ENCODE measurements at regions not wholly inside any gene's neighbourhood (a gene's known extent, or its start where the extent isn't known, plus 50 kb on each side); places are given as distances from the start of the nearest gene placed in this dataset.

DNA sequence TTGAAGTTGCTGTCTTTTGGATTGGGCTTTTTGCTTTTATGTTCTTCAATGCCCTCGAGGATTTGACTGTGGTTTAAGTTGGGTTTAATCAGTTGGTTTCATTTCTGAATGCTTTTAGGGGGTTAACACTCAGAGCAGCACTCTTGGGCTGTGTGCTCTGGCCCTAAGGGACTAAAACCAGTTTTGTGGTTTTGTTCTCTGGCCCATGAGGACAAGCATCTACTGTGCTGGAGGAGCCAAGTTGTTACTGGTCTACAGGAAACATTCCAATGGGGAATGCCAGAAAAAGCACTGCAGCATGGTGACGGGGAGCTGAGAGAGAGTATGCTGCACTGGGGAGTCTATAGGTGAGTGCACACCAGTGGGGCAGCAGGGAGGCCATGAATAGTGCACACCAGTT is 596.9 kb downstream of the ZBBX start:
- Histone ChIP-seq H3K9ac (ENCODE audit: insufficient read depth, low read depth, low read length) (no peak overlapping the region), H3K36me3 (replicated peaks in 1 of 2; ENCODE audit: control insufficient read depth in 1 of 2, insufficient read depth in 2 of 2, low read length in 2 of 2) (no peaks in the 10 kb centered on the region), H3K9me3 (ENCODE audit: low read length) (no peaks in the 10 kb centered on the region), H3K4me2 (ENCODE audit: low read depth, low read length) (no peak overlapping the region), H3K4me1 (ENCODE audit: insufficient read depth, low read length) (no peaks in the 10 kb centered on the region), H3K27me3 (ENCODE audit: control insufficient read depth in 1 of 2, insufficient read depth in 2 of 2, low read length in 2 of 2) (no peaks in the 10 kb centered on the region), H4K20me1 (ENCODE audit: insufficient read depth, low read length) (no peaks in the 10 kb centered on the region), H3K4me3 (replicated peaks in 1 of 3; ENCODE audit: insufficient read depth in 1 of 3, low read depth in 2 of 3, low read length in 3 of 3) (no peak overlapping the region), H3K79me2 (ENCODE audit: insufficient read depth, low read length) (no peaks in the 10 kb centered on the region), H2AFZ (ENCODE audit: low read length) (no peak overlapping the region), H3K27ac (ENCODE audit: extremely low read length, insufficient read depth, low read length) (no peak overlapping the region)
- 0% methylated on average over 2 of the region's 2 CpGs for WGBS (ENCODE audit: low lambda C conversion rate)
- in situ Hi-C loops (cut with HindIII; ENCODE audit: extremely low pct_ligation_motif_present, low pct_unique_long_range_greater_than_20kb) (no loop called here), intact Hi-C loops (cut with micrococcal nuclease; ENCODE audit: unreplicated experiment) (no loop called here)
- BruUV-seq (replicated peaks) = no TSS peak
- no peak for ATAC-seq
- CTCF ChIA-PET (ENCODE audit: low intra/inter-chr PET ratio, low total read pairs) = no interaction called here
- FAIRE-seq = no peak
- no peak for DNase-seq (ENCODE audit: low spot score)
- POLR2A ChIA-PET = no interaction called here
- TF ChIP-seq ZNF773 (CRISPR knock-in tag; IDR thresholded peaks at IDR 0.05; ENCODE audit: borderline replicate concordance) (no peak), ZNF331 (CRISPR knock-in tag; IDR thresholded peaks at IDR 0.05) (no peak), ZNF552 (CRISPR knock-in tag; IDR thresholded peaks at IDR 0.05; ENCODE audit: borderline replicate concordance) (no peak), SRSF4 (IDR thresholded peaks at IDR 0.05; ENCODE audit: low read depth, low read length, poor library complexity, severe bottlenecking) (no peak), HES4 (CRISPR knock-in tag; IDR thresholded peaks at IDR 0.05; ENCODE audit: borderline replicate concordance) (no peak)
- TF ChIP-seq, protein P1, sequence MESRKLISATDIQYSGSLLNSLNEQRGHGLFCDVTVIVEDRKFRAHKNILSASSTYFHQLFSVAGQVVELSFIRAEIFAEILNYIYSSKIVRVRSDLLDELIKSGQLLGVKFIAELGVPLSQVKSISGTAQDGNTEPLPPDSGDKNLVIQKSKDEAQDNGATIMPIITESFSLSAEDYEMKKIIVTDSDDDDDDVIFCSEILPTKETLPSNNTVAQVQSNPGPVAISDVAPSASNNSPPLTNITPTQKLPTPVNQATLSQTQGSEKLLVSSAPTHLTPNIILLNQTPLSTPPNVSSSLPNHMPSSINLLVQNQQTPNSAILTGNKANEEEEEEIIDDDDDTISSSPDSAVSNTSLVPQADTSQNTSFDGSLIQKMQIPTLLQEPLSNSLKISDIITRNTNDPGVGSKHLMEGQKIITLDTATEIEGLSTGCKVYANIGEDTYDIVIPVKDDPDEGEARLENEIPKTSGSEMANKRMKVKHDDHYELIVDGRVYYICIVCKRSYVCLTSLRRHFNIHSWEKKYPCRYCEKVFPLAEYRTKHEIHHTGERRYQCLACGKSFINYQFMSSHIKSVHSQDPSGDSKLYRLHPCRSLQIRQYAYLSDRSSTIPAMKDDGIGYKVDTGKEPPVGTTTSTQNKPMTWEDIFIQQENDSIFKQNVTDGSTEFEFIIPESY (CRISPR knock-in tag; IDR thresholded peaks at IDR 0.05) = no peak

DNA sequence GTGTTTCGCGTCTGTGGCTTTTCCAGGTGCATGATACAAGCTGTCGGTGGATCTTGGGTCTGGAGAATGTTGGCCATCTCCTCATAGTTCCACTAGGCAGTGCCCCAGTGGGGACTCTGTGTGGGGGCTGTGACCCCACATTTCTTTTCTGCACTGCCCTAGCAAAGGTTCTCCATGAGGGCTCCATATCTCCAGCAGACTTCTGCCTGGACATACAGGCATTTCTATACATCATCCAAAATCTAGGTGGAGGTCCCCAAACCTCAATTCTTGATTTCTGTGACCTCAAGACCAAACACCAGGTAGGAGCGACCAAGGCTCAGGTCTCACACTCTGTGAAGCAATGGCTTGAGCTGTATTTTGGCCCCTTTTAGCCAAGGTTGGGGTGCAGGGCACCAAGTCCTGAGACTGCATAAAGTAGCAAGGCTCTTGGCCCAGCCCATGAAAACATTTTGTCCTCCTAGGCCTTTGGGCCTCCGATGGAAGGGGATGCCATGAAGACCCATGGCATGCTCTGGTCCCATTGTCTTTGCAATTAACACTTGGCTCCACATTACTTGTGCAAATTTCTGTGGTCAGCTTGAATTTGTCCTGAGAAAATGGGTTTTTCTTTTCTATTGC is 615.3 kb downstream of the ZBBX start:
- Histone ChIP-seq H4K20me1 (ENCODE audit: insufficient read depth, low read length) (no peaks in the 10 kb centered on the region), H3K27ac (ENCODE audit: extremely low read length, insufficient read depth, low read length) (no peak overlapping the region), H3K9ac (ENCODE audit: insufficient read depth, low read depth, low read length) (no peak overlapping the region), H3K9me3 (ENCODE audit: low read length) (peaks cover 30% of the 10 kb centered on the region), H3K36me3 (replicated peaks in 1 of 2; ENCODE audit: control insufficient read depth in 1 of 2, insufficient read depth in 2 of 2, low read length in 2 of 2) (no peaks in the 10 kb centered on the region), H3K4me2 (ENCODE audit: low read depth, low read length) (no peak overlapping the region), H3K79me2 (ENCODE audit: insufficient read depth, low read length) (no peaks in the 10 kb centered on the region), H3K4me3 (replicated peaks in 1 of 3; ENCODE audit: insufficient read depth in 1 of 3, low read depth in 2 of 3, low read length in 3 of 3) (no peak overlapping the region), H2AFZ (ENCODE audit: low read length) (no peak overlapping the region), H3K27me3 (ENCODE audit: control insufficient read depth in 1 of 2, insufficient read depth in 2 of 2, low read length in 2 of 2) (no peaks in the 10 kb centered on the region), H3K4me1 (ENCODE audit: insufficient read depth, low read length) (no peaks in the 10 kb centered on the region)
- POLR2A ChIA-PET = no interaction called here
- intact Hi-C loops (cut with micrococcal nuclease; ENCODE audit: unreplicated experiment) (no loop called here), in situ Hi-C loops (cut with HindIII; ENCODE audit: extremely low pct_ligation_motif_present, low pct_unique_long_range_greater_than_20kb) (no loop called here)
- no peak for ATAC-seq
- TF ChIP-seq, protein P2, sequence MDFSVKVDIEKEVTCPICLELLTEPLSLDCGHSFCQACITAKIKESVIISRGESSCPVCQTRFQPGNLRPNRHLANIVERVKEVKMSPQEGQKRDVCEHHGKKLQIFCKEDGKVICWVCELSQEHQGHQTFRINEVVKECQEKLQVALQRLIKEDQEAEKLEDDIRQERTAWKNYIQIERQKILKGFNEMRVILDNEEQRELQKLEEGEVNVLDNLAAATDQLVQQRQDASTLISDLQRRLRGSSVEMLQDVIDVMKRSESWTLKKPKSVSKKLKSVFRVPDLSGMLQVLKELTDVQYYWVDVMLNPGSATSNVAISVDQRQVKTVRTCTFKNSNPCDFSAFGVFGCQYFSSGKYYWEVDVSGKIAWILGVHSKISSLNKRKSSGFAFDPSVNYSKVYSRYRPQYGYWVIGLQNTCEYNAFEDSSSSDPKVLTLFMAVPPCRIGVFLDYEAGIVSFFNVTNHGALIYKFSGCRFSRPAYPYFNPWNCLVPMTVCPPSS (IDR thresholded peaks at IDR 0.05) = no peak
- TF ChIP-seq CEBPB (IDR thresholded peaks at IDR 0.05; ENCODE audit: borderline replicate concordance, low read depth, low read length) (no peak), TEAD3 (CRISPR knock-in tag; optimal IDR thresholded peaks at IDR 0.05; ENCODE audit: borderline replicate concordance) (no peak), RFX3 (CRISPR knock-in tag; IDR thresholded peaks at IDR 0.05) (no peak), ZBTB8A (CRISPR knock-in tag; IDR thresholded peaks at IDR 0.05; ENCODE audit: borderline replicate concordance, low read depth) (no peak), SMARCE1 (IDR thresholded peaks at IDR 0.05; ENCODE audit: borderline replicate concordance) (no peak), PPARG (CRISPR knock-in tag; conservative IDR thresholded peaks at IDR 0.05) (no peak), ZNF781 (CRISPR knock-in tag; IDR thresholded peaks at IDR 0.05; ENCODE audit: borderline replicate concordance, not compliant biosample characterization) (no peak), ZFP37 (CRISPR knock-in tag; IDR thresholded peaks at IDR 0.05; ENCODE audit: borderline replicate concordance) (no peak), PAX8 (CRISPR knock-in tag; IDR thresholded peaks at IDR 0.05; ENCODE audit: borderline replicate concordance) (no peak), MEIS1 (CRISPR knock-in tag; IDR thresholded peaks at IDR 0.05; ENCODE audit: borderline replicate concordance) (no peak)
- no peak for DNase-seq (ENCODE audit: low spot score)
- CTCF ChIA-PET (ENCODE audit: low intra/inter-chr PET ratio, low total read pairs) = no interaction called here
- BruUV-seq (replicated peaks) = no TSS peak
- 8% methylated on average over 4 of the region's 5 CpGs for WGBS (ENCODE audit: low lambda C conversion rate)
- no peak for FAIRE-seq

Data from HepG2 (cell line).